ENCODE measurements at regions not wholly inside any gene's neighbourhood (a gene's known extent, or its start where the extent isn't known, plus 50 kb on each side); places are given as distances from the start of the nearest gene placed in this dataset.
A peak's percentile ranks its signal among the peaks of the same experiment; 100 is the strongest.

DNA sequence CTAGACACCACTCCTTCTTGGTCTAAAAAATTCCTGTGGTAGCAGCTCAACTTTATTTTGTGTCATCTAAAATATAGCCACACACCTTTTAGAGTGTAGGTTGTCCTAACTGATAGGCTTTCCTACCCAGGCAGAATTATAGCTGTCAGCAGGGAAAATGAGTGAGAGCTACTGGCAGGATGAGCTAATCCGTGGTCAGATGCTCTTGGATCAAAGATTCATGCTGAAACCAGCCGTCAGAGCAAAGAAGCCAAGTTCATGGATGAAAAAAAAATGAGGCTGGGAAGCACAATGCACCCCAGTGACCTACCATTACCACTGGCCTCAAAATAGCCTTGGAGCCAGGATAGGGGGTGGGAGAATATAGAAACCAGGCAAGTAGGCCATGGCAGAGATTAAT lies 113.1 kb upstream of the BLID start:
- no peak for DNase-seq

GRCh38 chr11:122226810-122227379 lies 110.9 kb upstream of the BLID start:
- no peak for DNase-seq

GRCh38 chr11:122224867-122225266 lies 108.9 kb upstream of the BLID start:
- DNase-seq = no peak

- no peak for DNase-seq
These were observed 104.3 kb upstream of the BLID start for GRCh38 chr11:122220321-122220720.

DNA sequence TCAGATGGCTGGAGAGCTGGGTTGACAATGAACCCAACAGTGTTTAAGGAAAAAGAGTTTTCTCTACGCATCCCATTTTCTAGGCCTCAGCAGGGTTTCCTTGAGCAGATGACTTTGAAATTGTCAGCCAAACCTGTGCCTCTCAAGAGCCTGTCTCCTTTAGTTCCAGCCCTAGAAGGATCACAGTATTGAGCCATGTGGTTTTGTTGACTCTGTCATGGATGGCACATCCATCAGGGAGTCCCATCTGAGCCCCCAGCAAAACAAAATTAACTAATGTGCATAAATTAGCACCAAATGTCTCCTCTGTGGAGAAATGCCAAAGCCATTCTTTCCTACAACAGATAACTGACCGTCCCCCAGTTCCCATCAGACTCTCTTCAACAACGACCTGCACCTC lies 103.8 kb upstream of the BLID start:
- DNase-seq = no peak

DNA sequence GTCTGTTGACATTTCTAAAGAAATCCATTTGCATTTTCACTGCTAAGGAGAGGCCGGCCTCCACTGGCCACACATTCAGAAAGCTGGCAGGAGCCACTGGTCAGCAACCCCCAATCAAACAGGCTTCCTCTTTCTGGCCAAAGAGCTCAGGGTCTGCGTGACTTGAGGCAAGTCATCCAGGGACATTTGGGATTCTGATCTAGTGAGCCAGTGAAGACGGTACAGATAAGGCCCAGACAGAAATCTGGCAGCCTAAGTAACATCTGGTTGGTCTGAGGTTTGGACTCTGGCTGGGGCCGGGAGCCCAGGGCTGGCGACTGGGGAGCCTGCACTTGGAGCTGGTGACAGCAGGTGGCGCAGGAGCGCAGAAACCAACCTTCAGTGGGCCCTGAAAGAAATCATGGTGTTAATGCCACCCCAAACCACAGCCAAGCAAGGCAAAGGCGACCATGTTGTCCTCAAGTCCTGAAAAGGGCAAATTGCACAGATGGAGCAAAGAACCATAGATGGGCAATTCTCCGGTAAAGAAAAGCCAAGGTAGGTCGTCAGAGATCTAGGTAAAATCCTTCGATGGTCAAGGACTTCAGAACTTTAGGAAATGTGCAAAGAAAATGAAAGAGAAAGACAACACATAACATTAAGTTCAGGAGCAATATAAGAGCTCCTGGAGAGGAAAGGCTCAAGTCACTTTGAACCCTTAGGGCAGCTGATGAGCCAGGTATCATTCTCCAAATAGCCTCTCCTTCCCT lies 99.4 kb upstream of the BLID start:
- peak; percentile 32 to 68 for DNase-seq

- no peak for DNase-seq
These were observed 98.6 kb upstream of the BLID start for GRCh38 chr11:122214567-122214966.

DNA sequence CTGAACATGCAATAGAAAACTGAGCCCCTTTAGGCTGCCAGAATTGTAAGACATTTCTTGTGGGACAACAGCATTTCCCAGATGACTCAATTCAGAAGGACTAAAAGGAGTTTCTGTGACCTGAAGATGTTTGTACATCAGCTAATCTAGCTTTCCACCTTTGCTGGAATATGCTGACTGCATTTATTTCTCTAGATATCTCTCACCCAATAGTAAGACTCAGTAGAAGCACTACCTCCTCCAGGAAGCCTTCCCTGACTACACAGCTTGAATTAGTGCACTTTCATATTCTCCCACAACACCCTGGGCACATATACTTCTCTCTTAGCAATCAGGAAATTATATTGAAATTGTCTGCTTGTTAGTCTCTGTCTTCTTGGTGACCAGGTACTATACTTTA lies 98.1 kb upstream of the BLID start:
- DNase-seq = no peak

GRCh38 chr11:122213171-122213570 lies 97.2 kb upstream of the BLID start:
- no peak for DNase-seq

- no peak for DNase-seq
These were observed 94.5 kb upstream of the BLID start for GRCh38 chr11:122210367-122210997.

DNA sequence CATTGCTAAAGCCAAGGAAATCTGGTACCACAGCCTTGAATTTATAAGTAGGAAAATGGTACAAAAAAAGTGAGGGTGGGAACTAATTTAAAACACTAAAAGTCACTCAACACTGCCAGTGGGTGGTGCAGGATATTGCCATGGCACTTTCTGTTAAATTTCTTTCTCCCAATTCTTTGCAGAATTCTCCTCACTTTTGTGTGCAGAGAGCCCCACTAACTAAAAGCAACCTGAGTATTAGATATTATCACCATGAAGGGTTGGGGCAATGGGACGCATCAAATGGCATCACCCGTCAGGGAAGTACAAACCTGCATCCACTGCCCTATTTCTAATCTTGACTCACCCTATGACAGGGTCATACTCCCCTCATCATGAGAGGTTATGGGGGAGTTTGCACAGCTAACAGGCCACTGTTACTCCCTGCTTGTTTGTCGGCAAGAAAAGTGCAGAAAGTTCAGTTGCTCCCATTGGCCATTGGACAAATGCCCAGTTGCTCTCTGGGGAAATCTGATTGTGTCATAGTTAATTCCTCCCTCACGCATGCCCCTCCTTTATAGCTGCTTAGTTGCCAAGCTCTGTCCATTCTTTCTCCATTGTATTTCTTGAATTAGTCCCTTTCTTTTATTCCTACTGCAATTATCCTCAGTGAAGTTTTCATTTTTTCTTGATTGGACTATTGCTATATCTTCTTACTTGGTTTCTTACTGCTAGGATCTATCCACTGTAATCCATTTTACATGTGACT lies 93.8 kb upstream of the BLID start:
- DNase-seq = no peak

GRCh38 chr11:122207921-122208764 lies 92.1 kb upstream of the BLID start:
- no peak for DNase-seq

DNA sequence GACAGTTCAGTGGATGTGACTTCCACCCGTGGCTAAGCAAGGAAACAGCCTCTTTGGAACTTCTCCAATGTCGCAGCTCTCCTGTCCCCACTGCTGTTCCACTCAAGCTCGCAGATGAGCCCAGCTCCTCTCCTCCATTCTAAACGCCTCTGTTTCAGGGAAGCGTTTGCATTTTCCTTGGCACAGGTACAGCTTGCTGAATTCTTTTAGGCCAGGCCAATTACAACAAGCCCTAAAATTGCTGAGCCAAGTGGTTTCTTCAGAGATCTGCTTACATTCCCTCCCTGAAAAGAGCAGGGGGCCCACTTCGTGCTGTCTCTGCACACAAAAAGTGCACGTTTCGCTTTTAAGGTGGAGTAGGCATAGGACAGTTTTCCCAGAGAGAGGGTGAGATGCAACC lies 91.5 kb upstream of the BLID start:
- DNase-seq = no peak

DNA sequence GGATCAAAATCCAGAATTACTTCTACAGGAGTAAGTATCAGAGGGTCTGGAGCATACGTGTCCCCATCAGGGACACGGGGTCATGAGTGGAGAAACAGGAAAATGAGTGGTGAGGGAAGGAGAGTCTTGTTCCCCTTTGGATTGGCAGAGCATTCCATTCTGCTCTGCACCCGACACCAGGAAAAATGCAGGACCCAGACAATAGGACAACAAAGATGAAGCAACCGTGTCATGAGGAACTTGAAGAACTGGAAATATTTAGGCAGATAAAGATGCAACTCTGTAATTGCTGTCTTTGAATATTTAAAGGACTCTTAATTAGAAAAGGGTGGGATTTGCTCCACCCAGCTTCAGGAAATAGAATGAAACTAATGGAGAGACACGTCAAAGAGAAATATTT lies 89.0 kb upstream of the BLID start:
- no peak for DNase-seq

GRCh38 chr11:122204206-122204605 lies 88.2 kb upstream of the BLID start:
- DNase-seq = no peak

DNA sequence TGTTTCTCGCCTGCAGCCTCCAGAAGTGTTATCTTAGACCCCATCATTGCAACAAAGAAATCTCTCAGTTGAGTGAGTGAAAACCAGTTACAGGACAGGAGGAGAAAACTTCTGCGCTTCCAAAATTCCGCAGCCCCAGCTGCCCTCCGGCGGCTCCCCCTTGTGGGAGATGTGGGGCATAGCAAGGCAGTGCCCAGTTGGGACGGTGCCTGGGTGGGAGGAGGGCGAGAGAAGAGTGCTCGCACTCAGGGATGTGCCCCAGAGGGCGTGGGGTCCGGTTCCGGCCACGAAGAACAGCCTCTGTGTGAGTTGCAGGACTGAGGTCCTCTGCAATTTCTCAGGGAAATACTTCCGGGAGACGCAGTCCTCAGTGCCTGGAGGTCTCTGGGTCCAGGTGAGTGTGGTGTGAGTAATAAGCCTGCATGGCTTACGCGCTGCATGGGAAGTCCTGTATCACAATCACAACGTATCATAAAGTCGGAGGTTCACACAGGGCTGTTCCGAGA lies 87.0 kb upstream of the BLID start:
- DNase-seq = peak; percentile 2 to 16

GRCh38 chr11:122202161-122202950 lies 86.3 kb upstream of the BLID start:
- DNase-seq = no peak

- no peak for DNase-seq
These were observed 85.1 kb upstream of the BLID start for GRCh38 chr11:122201106-122201505.

DNA sequence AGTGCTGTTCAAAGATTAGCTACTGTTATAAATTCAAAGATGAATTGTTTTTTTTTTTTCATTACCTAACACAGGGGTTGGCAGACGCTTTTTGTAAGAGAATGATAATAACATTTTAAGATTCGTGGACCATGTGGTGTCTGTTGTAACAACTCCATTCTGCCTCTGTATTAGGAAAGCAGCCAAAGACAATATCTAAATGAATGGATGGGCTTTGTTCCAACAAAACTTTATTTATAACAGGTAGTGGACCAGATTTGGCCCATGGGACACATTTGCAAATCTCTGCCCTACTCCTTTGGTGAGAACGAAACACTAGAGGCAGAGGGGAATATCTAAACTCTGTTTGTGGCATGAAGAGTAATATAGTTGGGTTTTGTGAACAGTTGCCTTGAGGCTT lies 83.6 kb upstream of the BLID start:
- no peak for DNase-seq

DNA sequence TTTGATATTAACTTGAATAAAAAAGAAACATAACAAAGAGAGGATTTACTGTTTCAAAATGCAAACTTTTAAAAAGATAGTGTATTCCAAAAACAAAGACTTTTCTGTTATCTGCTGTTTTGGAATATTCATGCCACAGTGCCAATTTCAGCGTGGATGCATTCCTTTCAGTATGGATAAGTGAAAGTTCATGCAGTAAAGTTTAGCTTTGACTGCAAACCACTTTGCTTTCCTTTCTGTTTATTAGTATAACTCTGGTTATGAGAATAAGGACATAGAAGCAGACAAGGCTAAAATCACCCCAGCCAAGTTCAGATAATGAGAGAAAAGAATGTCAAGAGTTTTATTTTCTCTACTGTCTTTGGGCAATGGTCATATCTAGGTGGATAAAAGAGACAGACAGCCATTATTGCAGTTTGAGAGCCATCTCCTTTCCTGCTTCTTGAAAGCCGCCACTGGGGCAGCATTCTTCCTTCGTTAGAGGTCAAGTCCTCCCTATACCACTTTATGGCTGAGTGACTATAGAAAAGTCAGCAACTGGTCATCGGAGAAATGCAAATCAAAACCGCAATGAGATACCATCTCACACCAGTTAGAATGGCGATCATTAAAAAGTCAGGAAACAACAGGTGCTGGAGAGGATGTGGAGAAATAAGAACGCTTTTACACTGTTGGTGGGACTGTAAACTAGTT lies 82.4 kb upstream of the BLID start:
- DNase-seq = no peak
